ENCODE measurements at regions not wholly inside any gene's neighbourhood (a gene's known extent, or its start where the extent isn't known, plus 50 kb on each side); places are given as distances from the start of the nearest gene placed in this dataset.

- no peak for DNase-seq
Measured at GRCh38 chr5:14090755-14091154, 52.4 kb upstream of the TRIO start.

- no peak for DNase-seq
Measured at GRCh38 chr5:14090290-14090689, 52.9 kb upstream of the TRIO start.

GRCh38 chr5:14089198-14089597 is 53.9 kb upstream of the TRIO start:
- DNase-seq, result no peak

- DNase-seq, result no peak
Measured at GRCh38 chr5:14086261-14086660, 56.9 kb upstream of the TRIO start.

- DNase-seq, result no peak
Measured at GRCh38 chr5:14082973-14083372, 60.2 kb upstream of the TRIO start.

GRCh38 chr5:14082523-14082922 is 60.6 kb upstream of the TRIO start:
- no peak for DNase-seq

GRCh38 chr5:14081791-14082190 is 61.4 kb upstream of the TRIO start:
- DNase-seq, result peak; percentile 36

- DNase-seq, result no peak
Measured at GRCh38 chr5:14078716-14079115, 64.4 kb upstream of the TRIO start.

GRCh38 chr5:14077501-14077900 is 65.6 kb upstream of the TRIO start:
- no peak for DNase-seq

- no peak for DNase-seq
Measured at GRCh38 chr5:14076561-14076960, 66.6 kb upstream of the TRIO start.

GRCh38 chr5:14075937-14076336 is 67.2 kb upstream of the TRIO start:
- no peak for DNase-seq

- DNase-seq, result no peak
Measured at GRCh38 chr5:14071433-14071832, 71.7 kb upstream of the TRIO start.

- DNase-seq, result no peak
Measured at GRCh38 chr5:14069021-14069420, 74.1 kb upstream of the TRIO start.

GRCh38 chr5:14068136-14068535 is 75.0 kb upstream of the TRIO start:
- DNase-seq, result peak; percentile 35

GRCh38 chr5:14066326-14066725 is 76.8 kb upstream of the TRIO start:
- no peak for DNase-seq

- peak; percentile 85 for DNase-seq
Measured at GRCh38 chr5:14064841-14065240, 78.3 kb upstream of the TRIO start.

- peak; percentile 53 for DNase-seq
Measured at GRCh38 chr5:14063691-14064090, 79.5 kb upstream of the TRIO start.

- peak; percentile 52 for DNase-seq
Measured at GRCh38 chr5:14063138-14063537, 80.0 kb upstream of the TRIO start.

GRCh38 chr5:14062178-14062577 is 81.0 kb upstream of the TRIO start:
- DNase-seq, result peak; percentile 61

GRCh38 chr5:14061106-14061505 is 82.0 kb upstream of the TRIO start:
- DNase-seq, result no peak

- no peak for DNase-seq
Measured at GRCh38 chr5:14060218-14060617, 82.9 kb upstream of the TRIO start.

GRCh38 chr5:14059810-14060209 is 83.3 kb upstream of the TRIO start:
- no peak for DNase-seq

GRCh38 chr5:14057289-14057688 is 85.9 kb upstream of the TRIO start:
- DNase-seq, result no peak

GRCh38 chr5:14056039-14056438 is 87.1 kb upstream of the TRIO start:
- no peak for DNase-seq

Data from fibroblast of skin of back (primary cell).